Hepatocyte (in vitro differentiated cells): ENCODE measurements at regions not wholly inside any gene's neighbourhood (a gene's known extent, or its start where the extent isn't known, plus 50 kb on each side); places are given as distances from the start of the nearest gene placed in this dataset.

ENCODE experiments used
- EZH2 ChIP-seq: fragments of 200-600 bp; sonication (generic); IDR thresholded peaks from 2 replicates; pipeline ENCODE4 v1.6.1; 2016; ENCODE audit warnings: antibody characterized with exemption, mild to moderate bottlenecking, borderline replicate concordance
- EZH2phosphoT487 ChIP-seq: fragments of 200-600 bp; sonication (generic); IDR thresholded peaks from one replicate; pipeline ENCODE4 v1.6.1; 2018; ENCODE audit warnings: antibody characterized with exemption, mild to moderate bottlenecking, low read depth, moderate library complexity; ENCODE audit not compliant: unreplicated experiment, severe bottlenecking
- TF ChIP-seq, protein P1 (sequence below): fragments of 200-600 bp; sonication (generic); IDR thresholded peaks from 2 replicates; pipeline ENCODE4 v1.5.1; 2016; ENCODE audit warnings: antibody characterized with exemption, mild to moderate bottlenecking; ENCODE audit not compliant: poor library complexity

DNA sequence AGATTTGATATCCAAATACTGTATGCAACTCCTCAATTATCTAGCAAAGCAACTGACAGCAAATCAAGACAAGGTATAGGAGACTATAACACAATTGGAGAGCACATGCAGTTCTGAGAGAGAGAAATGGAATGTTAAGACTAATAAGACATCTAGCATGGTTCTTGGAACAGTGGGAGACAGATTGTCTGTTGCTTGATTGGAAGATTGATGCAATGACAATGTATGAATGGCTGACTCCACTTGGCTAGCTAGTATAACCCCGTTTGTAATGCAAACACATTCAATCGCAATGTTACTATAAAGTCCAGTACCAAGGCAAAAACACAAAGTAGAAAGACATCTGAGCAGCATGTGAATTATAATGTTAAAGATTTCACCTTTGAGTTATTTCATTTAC, 179.3 kb downstream of the RPL10L start:
- TF ChIP-seq, protein P1, sequence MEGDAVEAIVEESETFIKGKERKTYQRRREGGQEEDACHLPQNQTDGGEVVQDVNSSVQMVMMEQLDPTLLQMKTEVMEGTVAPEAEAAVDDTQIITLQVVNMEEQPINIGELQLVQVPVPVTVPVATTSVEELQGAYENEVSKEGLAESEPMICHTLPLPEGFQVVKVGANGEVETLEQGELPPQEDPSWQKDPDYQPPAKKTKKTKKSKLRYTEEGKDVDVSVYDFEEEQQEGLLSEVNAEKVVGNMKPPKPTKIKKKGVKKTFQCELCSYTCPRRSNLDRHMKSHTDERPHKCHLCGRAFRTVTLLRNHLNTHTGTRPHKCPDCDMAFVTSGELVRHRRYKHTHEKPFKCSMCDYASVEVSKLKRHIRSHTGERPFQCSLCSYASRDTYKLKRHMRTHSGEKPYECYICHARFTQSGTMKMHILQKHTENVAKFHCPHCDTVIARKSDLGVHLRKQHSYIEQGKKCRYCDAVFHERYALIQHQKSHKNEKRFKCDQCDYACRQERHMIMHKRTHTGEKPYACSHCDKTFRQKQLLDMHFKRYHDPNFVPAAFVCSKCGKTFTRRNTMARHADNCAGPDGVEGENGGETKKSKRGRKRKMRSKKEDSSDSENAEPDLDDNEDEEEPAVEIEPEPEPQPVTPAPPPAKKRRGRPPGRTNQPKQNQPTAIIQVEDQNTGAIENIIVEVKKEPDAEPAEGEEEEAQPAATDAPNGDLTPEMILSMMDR = no peak
- TF ChIP-seq EZH2 = no peak
- TF ChIP-seq EZH2phosphoT487 = no peak
